AG09309 (cell line): ENCODE measurements at regions not wholly inside any gene's neighbourhood (a gene's known extent, or its start where the extent isn't known, plus 50 kb on each side); places are given as distances from the start of the nearest gene placed in this dataset.
"Not testable (repeated sequence)": the region's sequence is repeated elsewhere in the genome, so short reads cannot be mapped to it uniquely, and the experiment has no call there.

Source experiments
- DNase-seq: peaks from one replicate; pipeline ENCODE4 v3.0.0-alpha.2; 2010; ENCODE audit warnings: low read depth
- H3K4me3 ChIP-seq: 2 replicates; pipeline ENCODE4 v1.5.1; 2011; ENCODE audit warnings: mild to moderate bottlenecking, low read depth, low read length, moderate library complexity; ENCODE audit not compliant: control insufficient read depth
- CTCF ChIP-seq: IDR thresholded peaks from 2 replicates; pipeline ENCODE4 v1.5.1; 2011; ENCODE audit warnings: mild to moderate bottlenecking, low read depth, low read length, inconsistent platforms; ENCODE audit not compliant: insufficient read depth, control insufficient read depth; ENCODE audit errors: missing control alignments

GRCh38 chr16:9666834-9667480 lies 515.3 kb downstream of the GRIN2A start:
- DNase-seq, result no peak
- TF ChIP-seq CTCF, result no peak
- no peak overlapping the region for H3K4me3 ChIP-seq

- no peak for DNase-seq
- no peak overlapping the region for H3K4me3 ChIP-seq
- TF ChIP-seq CTCF, result no peak
Measured at GRCh38 chr16:9670033-9670432, 512.2 kb downstream of the GRIN2A start.

GRCh38 chr16:9670616-9671015 lies 511.6 kb downstream of the GRIN2A start:
- H3K4me3 ChIP-seq, DNase-seq: not testable (repeated sequence)

- DNase-seq, H3K4me3 ChIP-seq: not testable (repeated sequence)
Measured at GRCh38 chr16:9676560-9677300, 505.5 kb downstream of the GRIN2A start.

- no peak overlapping the region for H3K4me3 ChIP-seq
- no peak for DNase-seq
- TF ChIP-seq CTCF, result no peak
Measured at GRCh38 chr16:9677301-9677653, 505.0 kb downstream of the GRIN2A start.

GRCh38 chr16:9679213-9679767 lies 502.9 kb downstream of the GRIN2A start:
- DNase-seq, result no peak

GRCh38 chr16:9680019-9680655 lies 502.1 kb downstream of the GRIN2A start:
- no peak overlapping the region for H3K4me3 ChIP-seq
- no peak for DNase-seq
- TF ChIP-seq CTCF, result no peak

More at GRCh38 chr16:9679213-9679767, 502.9 kb downstream of the GRIN2A start:
- no peak overlapping the region for H3K4me3 ChIP-seq
- no peak for TF ChIP-seq CTCF
